HL-60 (cell line): ENCODE measurements at regions not wholly inside any gene's neighbourhood (a gene's known extent, or its start where the extent isn't known, plus 50 kb on each side); places are given as distances from the start of the nearest gene placed in this dataset.

Experiments used
- POLR2AphosphoS5 ChIP-seq: IDR thresholded peaks from 2 replicates; pipeline ENCODE4 v1.6.1; 2012; ENCODE audit warnings: low read depth
- TF ChIP-seq, protein P1 (sequence below): IDR thresholded peaks from one replicate; pipeline ENCODE4 v1.5.1; 2011; ENCODE audit warnings: low read length, control low read depth, inconsistent platforms; ENCODE audit not compliant: insufficient read depth
- TF ChIP-seq, protein P2 (sequence below): IDR thresholded peaks from 2 replicates; pipeline ENCODE4 v1.6.1; 2012; ENCODE audit warnings: low read depth; ENCODE audit not compliant: insufficient replicate concordance

DNA sequence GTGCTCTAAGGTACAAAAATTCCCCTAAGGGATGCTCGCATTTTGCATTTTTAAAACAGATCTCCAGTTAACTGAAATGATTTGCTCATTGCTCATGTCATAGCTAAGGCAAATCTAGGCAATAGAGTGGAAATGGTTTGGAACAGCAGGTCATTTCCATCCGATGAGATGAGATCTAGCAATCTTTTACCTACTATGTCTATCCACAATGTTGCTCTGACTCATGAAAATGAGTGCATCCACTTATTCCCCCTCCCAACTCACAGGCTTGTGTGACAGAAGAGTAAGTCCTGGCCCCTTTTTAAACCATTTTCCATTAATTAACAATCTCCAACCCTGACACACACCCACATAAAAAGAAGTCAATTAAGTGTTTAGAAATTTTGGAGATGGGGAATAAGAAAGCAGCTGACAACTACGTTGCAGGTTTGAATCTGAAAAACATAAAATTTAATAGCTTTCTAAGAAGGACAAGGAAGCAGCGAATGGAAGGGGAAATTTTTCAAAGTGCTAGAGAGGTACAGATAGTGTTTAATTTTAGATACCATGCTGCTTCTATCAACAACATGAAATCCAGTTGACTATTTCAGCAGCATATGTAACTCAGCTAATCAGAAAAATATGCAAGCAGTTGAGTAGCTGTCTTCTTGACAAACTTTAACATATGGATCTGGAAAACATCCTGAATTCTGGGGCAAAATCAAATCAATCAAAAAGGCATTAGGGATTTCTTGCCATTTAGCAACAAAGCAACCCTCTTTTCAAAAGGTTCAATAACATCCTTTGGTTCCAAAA, 112.0 kb downstream of the TMCO5A start:
- TF ChIP-seq, protein P1, sequence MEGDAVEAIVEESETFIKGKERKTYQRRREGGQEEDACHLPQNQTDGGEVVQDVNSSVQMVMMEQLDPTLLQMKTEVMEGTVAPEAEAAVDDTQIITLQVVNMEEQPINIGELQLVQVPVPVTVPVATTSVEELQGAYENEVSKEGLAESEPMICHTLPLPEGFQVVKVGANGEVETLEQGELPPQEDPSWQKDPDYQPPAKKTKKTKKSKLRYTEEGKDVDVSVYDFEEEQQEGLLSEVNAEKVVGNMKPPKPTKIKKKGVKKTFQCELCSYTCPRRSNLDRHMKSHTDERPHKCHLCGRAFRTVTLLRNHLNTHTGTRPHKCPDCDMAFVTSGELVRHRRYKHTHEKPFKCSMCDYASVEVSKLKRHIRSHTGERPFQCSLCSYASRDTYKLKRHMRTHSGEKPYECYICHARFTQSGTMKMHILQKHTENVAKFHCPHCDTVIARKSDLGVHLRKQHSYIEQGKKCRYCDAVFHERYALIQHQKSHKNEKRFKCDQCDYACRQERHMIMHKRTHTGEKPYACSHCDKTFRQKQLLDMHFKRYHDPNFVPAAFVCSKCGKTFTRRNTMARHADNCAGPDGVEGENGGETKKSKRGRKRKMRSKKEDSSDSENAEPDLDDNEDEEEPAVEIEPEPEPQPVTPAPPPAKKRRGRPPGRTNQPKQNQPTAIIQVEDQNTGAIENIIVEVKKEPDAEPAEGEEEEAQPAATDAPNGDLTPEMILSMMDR = no peak
- TF ChIP-seq, protein P2, sequence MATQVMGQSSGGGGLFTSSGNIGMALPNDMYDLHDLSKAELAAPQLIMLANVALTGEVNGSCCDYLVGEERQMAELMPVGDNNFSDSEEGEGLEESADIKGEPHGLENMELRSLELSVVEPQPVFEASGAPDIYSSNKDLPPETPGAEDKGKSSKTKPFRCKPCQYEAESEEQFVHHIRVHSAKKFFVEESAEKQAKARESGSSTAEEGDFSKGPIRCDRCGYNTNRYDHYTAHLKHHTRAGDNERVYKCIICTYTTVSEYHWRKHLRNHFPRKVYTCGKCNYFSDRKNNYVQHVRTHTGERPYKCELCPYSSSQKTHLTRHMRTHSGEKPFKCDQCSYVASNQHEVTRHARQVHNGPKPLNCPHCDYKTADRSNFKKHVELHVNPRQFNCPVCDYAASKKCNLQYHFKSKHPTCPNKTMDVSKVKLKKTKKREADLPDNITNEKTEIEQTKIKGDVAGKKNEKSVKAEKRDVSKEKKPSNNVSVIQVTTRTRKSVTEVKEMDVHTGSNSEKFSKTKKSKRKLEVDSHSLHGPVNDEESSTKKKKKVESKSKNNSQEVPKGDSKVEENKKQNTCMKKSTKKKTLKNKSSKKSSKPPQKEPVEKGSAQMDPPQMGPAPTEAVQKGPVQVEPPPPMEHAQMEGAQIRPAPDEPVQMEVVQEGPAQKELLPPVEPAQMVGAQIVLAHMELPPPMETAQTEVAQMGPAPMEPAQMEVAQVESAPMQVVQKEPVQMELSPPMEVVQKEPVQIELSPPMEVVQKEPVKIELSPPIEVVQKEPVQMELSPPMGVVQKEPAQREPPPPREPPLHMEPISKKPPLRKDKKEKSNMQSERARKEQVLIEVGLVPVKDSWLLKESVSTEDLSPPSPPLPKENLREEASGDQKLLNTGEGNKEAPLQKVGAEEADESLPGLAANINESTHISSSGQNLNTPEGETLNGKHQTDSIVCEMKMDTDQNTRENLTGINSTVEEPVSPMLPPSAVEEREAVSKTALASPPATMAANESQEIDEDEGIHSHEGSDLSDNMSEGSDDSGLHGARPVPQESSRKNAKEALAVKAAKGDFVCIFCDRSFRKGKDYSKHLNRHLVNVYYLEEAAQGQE = no peak
- no peak for TF ChIP-seq POLR2AphosphoS5
